B cell (primary cell): ENCODE measurements at regions not wholly inside any gene's neighbourhood (a gene's known extent, or its start where the extent isn't known, plus 50 kb on each side); places are given as distances from the start of the nearest gene placed in this dataset.

ENCODE experiments used
- EZH2 ChIP-seq: IDR thresholded peaks from 2 replicates; pipeline ENCODE4 v1.6.1; 2012; ENCODE audit warnings: borderline replicate concordance, low read depth, mild to moderate bottlenecking, moderate library complexity, low read length; ENCODE audit not compliant: insufficient read depth, poor library complexity, severe bottlenecking
- TF ChIP-seq, protein P1 (sequence below): fragments of 200-600 bp; IDR thresholded peaks from one replicate; pipeline ENCODE4 v1.8.0; 2022; ENCODE audit warnings: antibody characterized with exemption, mild to moderate bottlenecking

DNA sequence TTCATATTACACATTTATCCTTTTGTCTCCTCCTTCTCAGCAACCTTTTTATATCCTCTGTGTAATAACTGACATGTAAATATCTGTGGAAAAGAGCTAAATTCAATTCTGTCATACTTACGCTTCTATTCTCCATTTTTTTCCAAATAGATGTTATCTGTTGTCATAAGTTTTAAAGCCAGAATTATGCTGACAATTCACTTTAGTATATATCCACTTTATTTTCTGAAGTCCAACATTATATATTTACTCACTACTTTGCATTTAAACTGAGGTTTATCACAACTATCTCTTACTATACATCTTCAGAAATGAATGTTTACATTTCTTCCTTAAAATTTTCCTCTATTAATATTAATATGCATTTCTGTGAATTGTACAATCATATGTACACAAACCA, 247.9 kb upstream of the PCDH10 start:
- TF ChIP-seq, protein P1, sequence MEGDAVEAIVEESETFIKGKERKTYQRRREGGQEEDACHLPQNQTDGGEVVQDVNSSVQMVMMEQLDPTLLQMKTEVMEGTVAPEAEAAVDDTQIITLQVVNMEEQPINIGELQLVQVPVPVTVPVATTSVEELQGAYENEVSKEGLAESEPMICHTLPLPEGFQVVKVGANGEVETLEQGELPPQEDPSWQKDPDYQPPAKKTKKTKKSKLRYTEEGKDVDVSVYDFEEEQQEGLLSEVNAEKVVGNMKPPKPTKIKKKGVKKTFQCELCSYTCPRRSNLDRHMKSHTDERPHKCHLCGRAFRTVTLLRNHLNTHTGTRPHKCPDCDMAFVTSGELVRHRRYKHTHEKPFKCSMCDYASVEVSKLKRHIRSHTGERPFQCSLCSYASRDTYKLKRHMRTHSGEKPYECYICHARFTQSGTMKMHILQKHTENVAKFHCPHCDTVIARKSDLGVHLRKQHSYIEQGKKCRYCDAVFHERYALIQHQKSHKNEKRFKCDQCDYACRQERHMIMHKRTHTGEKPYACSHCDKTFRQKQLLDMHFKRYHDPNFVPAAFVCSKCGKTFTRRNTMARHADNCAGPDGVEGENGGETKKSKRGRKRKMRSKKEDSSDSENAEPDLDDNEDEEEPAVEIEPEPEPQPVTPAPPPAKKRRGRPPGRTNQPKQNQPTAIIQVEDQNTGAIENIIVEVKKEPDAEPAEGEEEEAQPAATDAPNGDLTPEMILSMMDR, result no peak
- TF ChIP-seq EZH2, result no peak
